NCI-H345 treated with DMSO at 0.1 percent for 48 hours (cell line): ENCODE measurements at regions not wholly inside any gene's neighbourhood (a gene's known extent, or its start where the extent isn't known, plus 50 kb on each side); places are given as distances from the start of the nearest gene placed in this dataset.
"Not testable (repeated sequence)": the region's sequence is repeated elsewhere in the genome, so short reads cannot be mapped to it uniquely, and the experiment has no call there.

ENCODE experiments used
- DNase-seq: peaks from one replicate; lab custom pipeline; 2025; ENCODE audit not compliant: unreplicated experiment; lab: John Stamatoyannopoulos, UW

- no peak for DNase-seq
Measured at GRCh38 chr6:92114091-92114675, 1305.2 kb downstream of the EPHA7 start.

GRCh38 chr6:92111386-92111785 lies 1308.0 kb downstream of the EPHA7 start:
- DNase-seq = no peak

GRCh38 chr6:92110403-92110802 lies 1309.0 kb downstream of the EPHA7 start:
- peak; percentile 48 for DNase-seq

- DNase-seq = no peak
Measured at GRCh38 chr6:92109956-92110355, 1309.4 kb downstream of the EPHA7 start.

GRCh38 chr6:92109256-92109655 lies 1310.1 kb downstream of the EPHA7 start:
- DNase-seq = no peak

GRCh38 chr6:92086750-92087149 lies 1332.6 kb downstream of the EPHA7 start:
- DNase-seq = no peak

- not testable (repeated sequence) for DNase-seq
Measured at GRCh38 chr6:92083914-92084313, 1335.4 kb downstream of the EPHA7 start.

GRCh38 chr6:92072387-92072786 lies 1347.0 kb downstream of the EPHA7 start:
- DNase-seq = no peak

GRCh38 chr6:92069781-92070180 lies 1349.6 kb downstream of the EPHA7 start:
- DNase-seq = no peak

- DNase-seq = no peak
Measured at GRCh38 chr6:92052513-92052912, 1366.8 kb downstream of the EPHA7 start.

- DNase-seq = no peak
Measured at GRCh38 chr6:92050216-92050615, 1369.1 kb downstream of the EPHA7 start.

- no peak for DNase-seq
Measured at GRCh38 chr6:92047860-92048259, 1371.5 kb downstream of the EPHA7 start.

GRCh38 chr6:92047152-92047850 lies 1372.1 kb downstream of the EPHA7 start:
- DNase-seq = no peak

GRCh38 chr6:92044312-92044711 lies 1375.0 kb downstream of the EPHA7 start:
- no peak for DNase-seq

GRCh38 chr6:92043777-92044176 lies 1375.6 kb downstream of the EPHA7 start:
- DNase-seq = no peak

- DNase-seq = no peak
Measured at GRCh38 chr6:92026878-92027277, 1392.5 kb downstream of the EPHA7 start.

GRCh38 chr6:92024881-92025280 lies 1394.5 kb downstream of the EPHA7 start:
- DNase-seq = no peak

- no peak for DNase-seq
Measured at GRCh38 chr6:92024110-92024509, 1395.2 kb downstream of the EPHA7 start.

GRCh38 chr6:92023410-92023966 lies 1395.9 kb downstream of the EPHA7 start:
- no peak for DNase-seq

GRCh38 chr6:92011681-92012245 lies 1407.6 kb downstream of the EPHA7 start:
- no peak for DNase-seq

- no peak for DNase-seq
Measured at GRCh38 chr6:92008757-92009502, 1410.4 kb downstream of the EPHA7 start.

GRCh38 chr6:92000112-92000511 lies 1413.2 kb upstream of the MAP3K7 start:
- no peak for DNase-seq
